ENCODE measurements at regions not wholly inside any gene's neighbourhood (a gene's known extent, or its start where the extent isn't known, plus 50 kb on each side); places are given as distances from the start of the nearest gene placed in this dataset.
"Not testable (repeated sequence)": the region's sequence is repeated elsewhere in the genome, so short reads cannot be mapped to it uniquely, and the experiment has no call there.

DNA sequence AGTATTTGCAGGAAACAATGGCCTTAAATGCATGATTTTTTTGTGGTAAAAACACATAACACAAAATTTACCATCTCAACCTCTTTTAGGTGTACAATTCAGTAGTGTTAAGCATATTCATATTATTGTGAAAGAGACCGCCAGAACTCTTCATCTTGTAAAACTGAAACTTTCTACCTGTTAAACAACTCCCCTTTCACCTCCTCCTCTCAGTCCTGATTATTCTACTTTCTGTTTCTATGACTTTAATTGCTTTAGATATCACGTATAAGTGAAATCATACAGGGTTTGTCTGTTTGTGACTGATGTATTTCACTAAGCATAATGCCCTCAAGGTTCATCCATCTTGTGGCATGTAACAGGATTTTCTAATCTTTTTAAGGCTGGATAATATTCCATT lies 353.4 kb downstream of the ADAMTS20 start:
- no peak overlapping the region for H3K4me3 ChIP-seq (ENCODE audit: low read length)
- TF ChIP-seq, protein P1, sequence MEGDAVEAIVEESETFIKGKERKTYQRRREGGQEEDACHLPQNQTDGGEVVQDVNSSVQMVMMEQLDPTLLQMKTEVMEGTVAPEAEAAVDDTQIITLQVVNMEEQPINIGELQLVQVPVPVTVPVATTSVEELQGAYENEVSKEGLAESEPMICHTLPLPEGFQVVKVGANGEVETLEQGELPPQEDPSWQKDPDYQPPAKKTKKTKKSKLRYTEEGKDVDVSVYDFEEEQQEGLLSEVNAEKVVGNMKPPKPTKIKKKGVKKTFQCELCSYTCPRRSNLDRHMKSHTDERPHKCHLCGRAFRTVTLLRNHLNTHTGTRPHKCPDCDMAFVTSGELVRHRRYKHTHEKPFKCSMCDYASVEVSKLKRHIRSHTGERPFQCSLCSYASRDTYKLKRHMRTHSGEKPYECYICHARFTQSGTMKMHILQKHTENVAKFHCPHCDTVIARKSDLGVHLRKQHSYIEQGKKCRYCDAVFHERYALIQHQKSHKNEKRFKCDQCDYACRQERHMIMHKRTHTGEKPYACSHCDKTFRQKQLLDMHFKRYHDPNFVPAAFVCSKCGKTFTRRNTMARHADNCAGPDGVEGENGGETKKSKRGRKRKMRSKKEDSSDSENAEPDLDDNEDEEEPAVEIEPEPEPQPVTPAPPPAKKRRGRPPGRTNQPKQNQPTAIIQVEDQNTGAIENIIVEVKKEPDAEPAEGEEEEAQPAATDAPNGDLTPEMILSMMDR (conservative IDR thresholded peaks at IDR 0.05; ENCODE audit: low read length): no peak
- DNase-seq (ENCODE audit: low read depth): no peak

DNA sequence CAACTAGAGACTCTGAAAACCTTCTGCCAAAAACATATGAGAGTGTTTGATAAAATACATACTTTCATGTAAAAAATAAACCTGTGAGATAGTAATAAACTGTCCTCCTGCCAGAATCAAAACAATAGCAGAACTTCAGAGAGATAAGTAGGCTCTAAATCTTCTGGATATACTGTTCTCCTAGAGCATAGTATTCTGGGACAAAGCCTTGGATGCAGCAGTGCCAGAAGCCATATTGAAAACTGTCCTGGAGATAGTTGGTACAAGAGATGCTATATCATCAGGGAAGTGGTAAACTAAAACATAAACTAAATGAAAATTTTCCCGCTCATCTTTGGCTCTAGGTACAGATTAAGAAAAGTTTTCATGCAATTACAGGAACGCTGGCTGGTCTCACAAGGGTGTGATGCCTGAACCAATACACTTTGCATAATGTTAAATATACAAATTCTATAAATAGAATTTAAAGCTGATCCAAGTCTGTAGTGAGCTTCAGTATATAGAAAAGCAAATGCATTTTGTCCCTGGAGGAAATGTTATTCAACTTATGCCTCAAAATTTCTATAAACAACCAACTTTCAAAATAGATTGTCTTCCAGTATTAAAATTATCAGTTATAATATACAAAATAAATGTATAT lies 355.6 kb downstream of the ADAMTS20 start:
- no peak overlapping the region for H3K4me3 ChIP-seq (ENCODE audit: low read length)
- no peak for DNase-seq (ENCODE audit: low read depth)
- TF ChIP-seq, protein P1 (conservative IDR thresholded peaks at IDR 0.05; ENCODE audit: low read length): no peak

DNA sequence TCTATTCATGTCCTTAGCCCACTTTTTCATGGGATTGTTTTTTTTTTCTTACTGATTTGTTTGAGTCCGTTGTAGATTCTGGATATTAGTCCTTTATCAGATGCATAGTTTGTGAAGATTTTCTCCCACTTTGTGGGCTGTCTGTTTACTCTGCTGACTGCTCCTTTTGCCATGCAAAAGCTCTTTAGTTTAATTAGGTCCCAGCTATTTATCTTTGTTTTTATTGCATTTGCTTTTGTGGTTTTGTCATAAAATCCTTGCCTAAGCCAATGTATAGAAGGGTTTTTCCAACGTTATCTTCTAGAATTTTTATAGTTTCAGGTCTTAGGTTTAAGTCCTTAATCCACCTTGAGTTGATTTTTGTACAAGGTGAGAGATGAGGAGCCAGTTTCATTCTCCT lies 358.9 kb downstream of the ADAMTS20 start:
- DNase-seq (ENCODE audit: low read depth); H3K4me3 ChIP-seq (ENCODE audit: low read length): not testable (repeated sequence)

DNA sequence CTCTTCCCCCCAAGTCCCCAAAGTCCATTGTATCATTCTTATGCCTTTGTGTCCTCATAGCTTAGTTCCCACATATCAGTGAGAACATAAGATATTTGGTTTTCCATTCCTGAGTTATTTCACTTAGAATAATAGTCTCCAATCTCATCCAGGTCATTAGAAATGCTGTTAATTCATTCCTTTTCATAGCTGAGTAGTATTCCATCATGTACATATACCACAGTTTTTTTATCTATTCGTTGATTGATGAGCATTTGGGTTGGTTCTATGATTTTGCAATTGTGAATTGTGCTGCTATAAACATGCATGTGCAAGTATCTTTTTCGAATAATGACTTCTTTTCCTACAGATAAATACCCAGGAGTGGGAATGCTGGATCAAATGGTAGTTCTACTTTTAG lies 359.6 kb downstream of the ADAMTS20 start:
- not testable (repeated sequence) for H3K4me3 ChIP-seq (ENCODE audit: low read length); DNase-seq (ENCODE audit: low read depth)

DNA sequence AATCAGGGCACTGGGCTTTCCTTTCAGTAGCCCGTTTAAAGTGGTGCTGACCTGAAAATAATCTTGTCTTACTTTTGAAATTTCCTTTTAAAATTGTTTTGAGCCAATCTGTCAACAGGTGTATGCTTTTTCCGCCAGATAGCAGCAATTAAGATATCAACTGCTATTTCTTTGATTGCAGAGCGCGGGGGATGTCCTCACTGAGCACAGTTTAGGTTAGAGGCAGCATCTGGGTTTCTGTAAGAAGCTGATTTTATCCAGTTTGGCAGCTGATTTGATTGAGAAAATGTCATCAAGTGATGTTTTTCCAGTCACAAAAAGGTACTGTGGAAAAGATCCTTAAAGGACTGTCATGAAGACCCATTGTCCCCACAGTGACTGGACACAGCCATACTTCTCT lies 371.8 kb downstream of the ADAMTS20 start:
- no peak overlapping the region for H3K4me3 ChIP-seq (ENCODE audit: low read length)
- DNase-seq (ENCODE audit: low read depth): no peak
- TF ChIP-seq, protein P1 (conservative IDR thresholded peaks at IDR 0.05; ENCODE audit: low read length): no peak

DNA sequence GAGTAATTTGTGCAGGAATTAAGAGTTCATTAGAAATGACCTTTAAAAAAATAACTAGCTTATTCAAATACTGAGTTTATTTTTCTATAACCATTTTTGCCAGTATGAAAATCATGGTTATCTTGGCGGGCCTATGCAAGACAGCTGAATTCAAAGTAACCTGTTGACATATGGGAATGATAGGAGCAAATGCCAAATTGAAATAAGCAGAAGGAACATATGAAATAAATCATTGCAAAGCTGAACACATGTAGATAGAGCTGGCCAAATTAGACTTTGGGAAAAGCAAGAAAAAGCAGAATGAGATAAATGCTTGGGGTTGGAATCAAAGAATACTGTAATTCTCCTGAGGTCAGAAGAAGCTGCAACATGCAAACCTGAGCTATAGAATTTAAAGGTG lies 372.5 kb downstream of the ADAMTS20 start:
- DNase-seq (ENCODE audit: low read depth): no peak
- no peak overlapping the region for H3K4me3 ChIP-seq (ENCODE audit: low read length)
- TF ChIP-seq, protein P1 (conservative IDR thresholded peaks at IDR 0.05; ENCODE audit: low read length): no peak

DNA sequence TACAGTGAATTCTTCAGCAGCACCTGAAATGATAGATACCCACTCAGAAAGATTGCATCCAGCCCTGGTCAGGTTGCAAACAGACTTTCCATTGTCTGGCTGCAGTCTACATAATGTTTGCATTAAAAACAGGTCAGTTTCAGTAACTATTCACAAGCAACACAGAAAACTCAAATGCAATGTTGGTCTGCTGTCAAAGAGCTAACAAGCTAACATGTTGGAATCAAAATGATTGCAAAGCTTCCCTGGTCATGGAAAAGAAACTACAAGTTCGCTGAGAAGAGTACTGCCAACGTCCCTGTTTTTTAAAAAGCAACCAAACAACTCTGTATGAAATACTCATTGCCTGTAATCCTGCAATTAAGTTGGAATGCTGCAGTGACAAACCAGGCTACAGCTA lies 374.7 kb downstream of the ADAMTS20 start:
- no peak overlapping the region for H3K4me3 ChIP-seq (ENCODE audit: low read length)
- TF ChIP-seq, protein P1 (conservative IDR thresholded peaks at IDR 0.05; ENCODE audit: low read length): no peak
- no peak for DNase-seq (ENCODE audit: low read depth)

DNA sequence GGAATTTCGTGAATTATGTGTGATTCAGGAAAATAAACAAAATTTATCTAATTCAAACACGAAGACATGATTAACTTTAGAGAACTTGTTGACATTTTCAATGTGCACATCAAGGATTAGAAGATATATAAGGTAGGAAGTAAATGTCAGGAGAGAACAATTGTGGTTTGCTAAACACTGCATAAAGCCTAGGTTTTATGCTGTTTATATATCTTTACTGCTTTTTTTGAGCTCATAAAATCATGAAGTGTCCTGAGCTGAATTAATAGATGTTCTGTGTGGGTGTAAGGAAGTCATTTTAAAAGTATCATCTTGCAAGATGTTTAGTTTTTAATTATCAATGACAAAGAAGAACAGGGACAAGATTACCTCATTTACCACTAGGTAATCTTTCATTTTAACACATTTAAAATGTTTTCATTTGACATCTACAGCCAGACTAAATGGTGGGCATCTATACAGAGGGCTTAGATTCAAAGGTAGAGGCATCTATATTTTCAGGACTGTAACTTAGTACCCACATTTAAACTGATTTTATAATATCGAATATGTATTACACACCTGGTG lies 382.8 kb downstream of the ADAMTS20 start:
- DNase-seq (ENCODE audit: low read depth): no peak
- TF ChIP-seq, protein P1 (conservative IDR thresholded peaks at IDR 0.05; ENCODE audit: low read length): no peak
- H3K4me3 ChIP-seq (ENCODE audit: low read length): no peak overlapping the region

Measured in AG10803 (cell line).